ENCODE measurements at regions not wholly inside any gene's neighbourhood (a gene's known extent, or its start where the extent isn't known, plus 50 kb on each side); places are given as distances from the start of the nearest gene placed in this dataset.

GRCh38 chr2:65730186-65730585 lies 297.8 kb upstream of the SPRED2 start:
- peaks cover 9% of the 10 kb centered on the region for H3K4me1 Mint-ChIP-seq
- Histone ChIP-seq H3K4me1 (ENCODE audit: control insufficient read depth in 1 of 2, insufficient read depth in 2 of 2, low read length in 2 of 2) (no peaks in the 10 kb centered on the region), H2AFZ (ENCODE audit: insufficient read depth, low read depth, low read length, poor library complexity, severe bottlenecking) (no peak overlapping the region), H3K36me3 (replicated peaks in 1 of 2; ENCODE audit: control insufficient read depth in 1 of 2, insufficient read depth in 2 of 2, low read length in 2 of 2) (no peaks in the 10 kb centered on the region), H3K9ac (ENCODE audit: insufficient read depth, low read length, poor library complexity, severe bottlenecking) (no peak overlapping the region), H3K27ac (ENCODE audit: low read depth in 1 of 2, low read length in 2 of 2) (no peak overlapping the region), H3K27me3 (ENCODE audit: control insufficient read depth in 2 of 2, insufficient read depth in 2 of 2, low read length in 2 of 2) (no peaks in the 10 kb centered on the region), H3K79me2 (ENCODE audit: insufficient read depth, low read length) (no peaks in the 10 kb centered on the region), H3K4me2 (replicated peaks; ENCODE audit: extremely low read depth, low read length, poor library complexity, severe bottlenecking) (no peak overlapping the region), H4K20me1 (ENCODE audit: insufficient read depth, low read length) (no peaks in the 10 kb centered on the region), H3K4me3 (replicated peaks in 1 of 3; ENCODE audit: low read depth in 2 of 3, low read length in 3 of 3) (no peak overlapping the region), H3K9me3 (replicated peaks in 1 of 2; ENCODE audit: control insufficient read depth in 1 of 2, insufficient read depth in 1 of 2, low read length in 2 of 2) (no peaks in the 10 kb centered on the region)
- intact Hi-C loops (cut with micrococcal nuclease) = no loop called here
- WGBS (ENCODE audit: insufficient coverage) = 100% methylated on average over 1 of the region's 3 CpGs
- no peak for TF ChIP-seq CTCF (IDR thresholded peaks at IDR 0.05)
- H3K4me3 Mint-ChIP-seq = no peak overlapping the region
- peaks cover 0 to 11% (median 2%) of the 10 kb centered on the region in 3 donors for H3K27me3 Mint-ChIP-seq (ENCODE audit: low read depth in 3 of 3)
- no peak for DNase-seq
- peaks cover 0 to 7% (median 2%) of the 10 kb centered on the region in 7 donors for H3K9me3 Mint-ChIP-seq
- no peaks in the 10 kb centered on the region for H3K36me3 Mint-ChIP-seq
- H3K27ac Mint-ChIP-seq = no peak overlapping the region

- Mint-ChIP-seq H3K4me3 (no peak overlapping the region), H3K27ac (no peak overlapping the region), H3K36me3 (no peaks in the 10 kb centered on the region), H3K4me1 (peaks cover 15% of the 10 kb centered on the region), H3K9me3 (peaks cover 0 to 7% (median 2%) of the 10 kb centered on the region in 7 donors), H3K27me3 (ENCODE audit: low read depth in 3 of 3) (peaks cover 0 to 11% (median 2%) of the 10 kb centered on the region in 3 donors)
- H3K4me1 ChIP-seq (ENCODE audit: control insufficient read depth in 1 of 2, insufficient read depth in 2 of 2, low read length in 2 of 2) = peaks cover 0 to 2% of the 10 kb centered on the region in 2 donors
- H3K36me3 ChIP-seq (replicated peaks in 1 of 2; ENCODE audit: control insufficient read depth in 1 of 2, insufficient read depth in 2 of 2, low read length in 2 of 2) = no peaks in the 10 kb centered on the region
- no peaks in the 10 kb centered on the region for H3K9me3 ChIP-seq (replicated peaks in 1 of 2; ENCODE audit: control insufficient read depth in 1 of 2, insufficient read depth in 1 of 2, low read length in 2 of 2)
- no peaks in the 10 kb centered on the region for H3K79me2 ChIP-seq (ENCODE audit: insufficient read depth, low read length)
- no peak for TF ChIP-seq CTCF (IDR thresholded peaks at IDR 0.05)
- H3K4me3 ChIP-seq (replicated peaks in 1 of 3; ENCODE audit: low read depth in 2 of 3, low read length in 3 of 3) = no peak overlapping the region
- H3K9ac ChIP-seq (ENCODE audit: insufficient read depth, low read length, poor library complexity, severe bottlenecking) = no peak overlapping the region
- intact Hi-C loops (cut with micrococcal nuclease) = no loop called here
- H3K27ac ChIP-seq (ENCODE audit: low read depth in 1 of 2, low read length in 2 of 2) = no peak overlapping the region
- H3K27me3 ChIP-seq (ENCODE audit: control insufficient read depth in 2 of 2, insufficient read depth in 2 of 2, low read length in 2 of 2) = no peaks in the 10 kb centered on the region
- H2AFZ ChIP-seq (ENCODE audit: insufficient read depth, low read depth, low read length, poor library complexity, severe bottlenecking) = no peak overlapping the region
- DNase-seq = no peak
- H4K20me1 ChIP-seq (ENCODE audit: insufficient read depth, low read length) = no peaks in the 10 kb centered on the region
- 77% methylated on average over 3 of the region's 5 CpGs for WGBS (ENCODE audit: insufficient coverage)
- no peak overlapping the region for H3K4me2 ChIP-seq (replicated peaks; ENCODE audit: extremely low read depth, low read length, poor library complexity, severe bottlenecking)
Measured at GRCh38 chr2:65729246-65729645, 296.8 kb upstream of the SPRED2 start.

All from CD14-positive monocyte (primary cell).